Right lobe of liver (tissue), 4 donors: ENCODE measurements at regions not wholly inside any gene's neighbourhood (a gene's known extent, or its start where the extent isn't known, plus 50 kb on each side); places are given as distances from the start of the nearest gene placed in this dataset.

Experiments used
- POLR2A ChIP-seq: fragments of 450-650 bp; IDR thresholded peaks from one replicate; pipeline ENCODE4 v1.6.1; 2017; ENCODE audit warnings: antibody characterized with exemption, mild to moderate bottlenecking
- TF ChIP-seq, protein P1 (sequence below), 4 donors: fragments of 200-600 bp in 3 of 4; fragments of 450-650 bp in 1 of 4; IDR thresholded peaks; one replicate each; pipeline versions ENCODE4 v1.5.1 to v1.8.0; 2016 to 2022; ENCODE audit warnings: antibody characterized with exemption in 4 of 4, mild to moderate bottlenecking in 2 of 4
- donor health status: DM: no; HTN: no; CAD: no.
- donor health status: DM: no; HTN: no; CAD: no.
- donor health status: DM: no; HTN: yes; CAD: no.

DNA sequence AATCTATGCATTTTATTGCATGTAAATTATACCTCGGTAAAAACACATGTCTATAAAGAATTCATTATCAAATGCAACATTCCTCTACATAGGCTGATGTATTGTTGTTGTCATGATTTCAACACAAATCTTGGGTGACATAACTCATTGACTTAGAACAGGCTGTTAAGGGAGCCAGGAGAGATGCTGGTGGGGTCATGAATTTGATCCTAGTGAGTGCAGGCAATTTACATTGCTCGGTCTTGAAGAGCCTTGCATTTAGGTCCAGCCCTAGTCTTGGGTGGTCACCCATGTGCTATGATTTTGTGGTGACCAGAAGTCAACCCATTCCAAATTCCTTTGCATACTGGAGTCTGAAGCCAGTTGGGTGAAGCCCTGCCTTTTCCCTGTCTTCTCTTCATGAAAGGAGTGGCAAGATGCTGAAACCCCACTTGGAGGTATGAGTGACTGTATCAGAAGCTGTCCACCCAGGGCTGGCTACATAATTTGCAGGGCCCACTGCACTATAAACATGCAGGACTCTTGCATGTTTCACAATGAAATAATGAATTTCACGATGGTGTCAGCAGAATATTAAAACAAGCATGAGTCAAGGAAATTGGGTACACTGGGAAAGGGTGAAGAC is 59.2 kb downstream of the RPLP1 start:
- TF ChIP-seq, protein P1, sequence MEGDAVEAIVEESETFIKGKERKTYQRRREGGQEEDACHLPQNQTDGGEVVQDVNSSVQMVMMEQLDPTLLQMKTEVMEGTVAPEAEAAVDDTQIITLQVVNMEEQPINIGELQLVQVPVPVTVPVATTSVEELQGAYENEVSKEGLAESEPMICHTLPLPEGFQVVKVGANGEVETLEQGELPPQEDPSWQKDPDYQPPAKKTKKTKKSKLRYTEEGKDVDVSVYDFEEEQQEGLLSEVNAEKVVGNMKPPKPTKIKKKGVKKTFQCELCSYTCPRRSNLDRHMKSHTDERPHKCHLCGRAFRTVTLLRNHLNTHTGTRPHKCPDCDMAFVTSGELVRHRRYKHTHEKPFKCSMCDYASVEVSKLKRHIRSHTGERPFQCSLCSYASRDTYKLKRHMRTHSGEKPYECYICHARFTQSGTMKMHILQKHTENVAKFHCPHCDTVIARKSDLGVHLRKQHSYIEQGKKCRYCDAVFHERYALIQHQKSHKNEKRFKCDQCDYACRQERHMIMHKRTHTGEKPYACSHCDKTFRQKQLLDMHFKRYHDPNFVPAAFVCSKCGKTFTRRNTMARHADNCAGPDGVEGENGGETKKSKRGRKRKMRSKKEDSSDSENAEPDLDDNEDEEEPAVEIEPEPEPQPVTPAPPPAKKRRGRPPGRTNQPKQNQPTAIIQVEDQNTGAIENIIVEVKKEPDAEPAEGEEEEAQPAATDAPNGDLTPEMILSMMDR (IDR thresholded peaks at IDR 0.05), result no peak
- TF ChIP-seq POLR2A, result no peak
